ENCODE measurements at regions not wholly inside any gene's neighbourhood (a gene's known extent, or its start where the extent isn't known, plus 50 kb on each side); places are given as distances from the start of the nearest gene placed in this dataset.

- Histone ChIP-seq H3K4me1 (replicated peaks in 1 of 2) (peaks cover 0 to 8% of the 10 kb centered on the region in 2 donors), H3K27ac (no peak overlapping the region), H3K4me3 (no peak overlapping the region)
- 0 to 80% (median 40%) methylated on average over 1 of the region's 1 CpG; no CpG with 5 or more reads in 3 of the 10 experiments for WGBS, 10 experiments
- peak in 1 of 8 experiments; percentile 73 for ATAC-seq (replicated peaks in 6 of 8)
- in situ Hi-C loops (cut with MboI; ENCODE audit: low pct_unique_long_range_greater_than_20kb in 2 of 9, low sequenced_read_pairs in 9 of 9, unreplicated experiment in 9 of 9): no loop called here
Measured at GRCh38 chr1:37112430-37112829, 78.1 kb upstream of the GRIK3 start.

- ATAC-seq (replicated peaks in 6 of 8): peak in 2 of 8 experiments; percentile 42 to 87
- no peak overlapping the region for H3K4me3 ChIP-seq
- in situ Hi-C loops (cut with MboI; ENCODE audit: low pct_unique_long_range_greater_than_20kb in 2 of 9, low sequenced_read_pairs in 9 of 9, unreplicated experiment in 9 of 9): no loop called here
- H3K4me1 ChIP-seq (replicated peaks in 1 of 2): peaks cover 7 to 16% of the 10 kb centered on the region in 2 donors
- H3K27ac ChIP-seq: no peak overlapping the region
- WGBS, 10 experiments: 11 to 91% (median 78%) methylated on average over 1 to 6 of the region's 6 CpGs; no CpG with 5 or more reads in 3 of the 10 experiments
Measured at GRCh38 chr1:37113285-37113997, 79.1 kb upstream of the GRIK3 start.

- ATAC-seq (replicated peaks in 6 of 8): peak in 5 of 8 experiments; percentile 60 to 75 (median 72)
- Histone ChIP-seq H3K4me1 (replicated peaks in 1 of 2) (peaks cover 30 to 31% of the 10 kb centered on the region in 2 donors), H3K4me3 (no peak overlapping the region), H3K27ac (no peak overlapping the region)
- 0 to 67% (median 43%) methylated on average over 1 of the region's 1 CpG; no CpG with 5 or more reads in 7 of the 10 experiments for WGBS, 10 experiments
- in situ Hi-C loops (cut with MboI; ENCODE audit: low pct_unique_long_range_greater_than_20kb in 2 of 9, low sequenced_read_pairs in 9 of 9, unreplicated experiment in 9 of 9): no loop called here
Measured at GRCh38 chr1:37118790-37119189, 84.5 kb upstream of the GRIK3 start.

- WGBS, 10 experiments: 0 to 100% (median 71%) methylated on average over 1 to 6 of the region's 6 CpGs; no CpG with 5 or more reads in 3 of the 10 experiments
- Histone ChIP-seq H3K27ac (no peak overlapping the region), H3K4me3 (no peak overlapping the region), H3K4me1 (replicated peaks in 1 of 2) (peaks cover 31 to 34% of the 10 kb centered on the region in 2 donors)
- no peak for ATAC-seq (replicated peaks in 6 of 8)
- in situ Hi-C loops (cut with MboI; ENCODE audit: low pct_unique_long_range_greater_than_20kb in 2 of 9, low sequenced_read_pairs in 9 of 9, unreplicated experiment in 9 of 9): no loop called here
Measured at GRCh38 chr1:37120279-37120678, 86.0 kb upstream of the GRIK3 start.

- in situ Hi-C loops (cut with MboI; ENCODE audit: low pct_unique_long_range_greater_than_20kb in 2 of 9, low sequenced_read_pairs in 9 of 9, unreplicated experiment in 9 of 9): no loop called here
- peaks cover 22 to 27% of the 10 kb centered on the region in 2 donors for H3K4me1 ChIP-seq (replicated peaks in 1 of 2)
- WGBS, 10 experiments: 3 to 83% (median 54%) methylated on average over 1 to 9 of the region's 9 CpGs
- H3K27ac ChIP-seq: peak overlapping the region; percentile 15 to 65
- H3K4me3 ChIP-seq: no peak overlapping the region
- peak in 7 of 8 experiments; percentile 23 to 81 (median 62) for ATAC-seq (replicated peaks in 6 of 8)
Measured at GRCh38 chr1:37123276-37124115, 89.2 kb upstream of the GRIK3 start.

GRCh38 chr1:37124501-37124900, 90.2 kb upstream of the GRIK3 start:
- Histone ChIP-seq H3K4me1 (replicated peaks in 1 of 2) (peaks cover 12 to 17% of the 10 kb centered on the region in 2 donors), H3K4me3 (no peak overlapping the region), H3K27ac (no peak overlapping the region)
- in situ Hi-C loops (cut with MboI; ENCODE audit: low pct_unique_long_range_greater_than_20kb in 2 of 9, low sequenced_read_pairs in 9 of 9, unreplicated experiment in 9 of 9): no loop called here
- ATAC-seq (replicated peaks in 6 of 8): no peak
- WGBS, 10 experiments: 30 to 100% (median 95%) methylated on average over 2 to 4 of the region's 6 CpGs; no CpG with 5 or more reads in 6 of the 10 experiments

- no peak for ATAC-seq (replicated peaks in 6 of 8)
- Histone ChIP-seq H3K4me3 (no peak overlapping the region), H3K4me1 (replicated peaks in 1 of 2) (peaks cover 9 to 13% of the 10 kb centered on the region in 2 donors), H3K27ac (no peak overlapping the region)
- WGBS, 10 experiments: 0 to 100% (median 74%) methylated on average over 1 to 3 of the region's 3 CpGs; no CpG with 5 or more reads in 4 of the 10 experiments
- in situ Hi-C loops (cut with MboI; ENCODE audit: low pct_unique_long_range_greater_than_20kb in 2 of 9, low sequenced_read_pairs in 9 of 9, unreplicated experiment in 9 of 9): no loop called here
Measured at GRCh38 chr1:37125295-37125694, 91.0 kb upstream of the GRIK3 start.

GRCh38 chr1:37127254-37127748, 93.0 kb upstream of the GRIK3 start:
- in situ Hi-C loops (cut with MboI; ENCODE audit: low pct_unique_long_range_greater_than_20kb in 2 of 9, low sequenced_read_pairs in 9 of 9, unreplicated experiment in 9 of 9): no loop called here
- WGBS, 10 experiments: 0 to 90% (median 80%) methylated on average over 1 to 3 of the region's 3 CpGs; no CpG with 5 or more reads in 4 of the 10 experiments

GRCh38 chr1:37128091-37128490, 93.8 kb upstream of the GRIK3 start:
- in situ Hi-C loops (cut with MboI; ENCODE audit: low pct_unique_long_range_greater_than_20kb in 2 of 9, low sequenced_read_pairs in 9 of 9, unreplicated experiment in 9 of 9): no loop called here
- H3K27ac ChIP-seq: no peak overlapping the region
- ATAC-seq (replicated peaks in 6 of 8): no peak
- no peak overlapping the region for H3K4me3 ChIP-seq
- 50 to 100% (median 93%) methylated on average over 1 to 6 of the region's 6 CpGs; no CpG with 5 or more reads in 5 of the 10 experiments for WGBS, 10 experiments
- H3K4me1 ChIP-seq (replicated peaks in 1 of 2): peaks cover 7 to 10% of the 10 kb centered on the region in 2 donors

More at GRCh38 chr1:37127254-37127748, 93.0 kb upstream of the GRIK3 start:
- Histone ChIP-seq H3K4me1 (replicated peaks in 1 of 2) (peaks cover 9 to 13% of the 10 kb centered on the region in 2 donors), H3K27ac (no peak overlapping the region), H3K4me3 (no peak overlapping the region)
- ATAC-seq (replicated peaks in 6 of 8): no peak

- in situ Hi-C loops (cut with MboI; ENCODE audit: low pct_unique_long_range_greater_than_20kb in 2 of 9, low sequenced_read_pairs in 9 of 9, unreplicated experiment in 9 of 9): no loop called here
- WGBS, 10 experiments: 0 to 65% (median 50%) methylated on average over 1 to 5 of the region's 5 CpGs; no CpG with 5 or more reads in 3 of the 10 experiments
- peaks cover 0 to 10% of the 10 kb centered on the region in 2 donors for H3K4me1 ChIP-seq (replicated peaks in 1 of 2)
- ATAC-seq (replicated peaks in 6 of 8): no peak
- no peak overlapping the region for H3K27ac ChIP-seq
- no peak overlapping the region for H3K4me3 ChIP-seq
Measured at GRCh38 chr1:37130221-37130948, 96.1 kb upstream of the GRIK3 start.

- Histone ChIP-seq H3K4me1 (replicated peaks in 1 of 2) (peaks cover 0 to 10% of the 10 kb centered on the region in 2 donors), H3K27ac (no peak overlapping the region), H3K4me3 (no peak overlapping the region)
- in situ Hi-C loops (cut with MboI; ENCODE audit: low pct_unique_long_range_greater_than_20kb in 2 of 9, low sequenced_read_pairs in 9 of 9, unreplicated experiment in 9 of 9): no loop called here
- 0 to 56% (median 30%) methylated on average over 1 to 5 of the region's 5 CpGs; no CpG with 5 or more reads in 4 of the 10 experiments for WGBS, 10 experiments
- ATAC-seq (replicated peaks in 6 of 8): no peak
Measured at GRCh38 chr1:37131281-37131680, 97.0 kb upstream of the GRIK3 start.

- WGBS, 10 experiments: 10 to 83% (median 74%) methylated on average over 2 to 15 of the region's 19 CpGs; no CpG with 5 or more reads in 5 of the 10 experiments
- Histone ChIP-seq H3K4me3 (no peak overlapping the region), H3K4me1 (replicated peaks in 1 of 2) (peaks cover 0 to 10% of the 10 kb centered on the region in 2 donors), H3K27ac (no peak overlapping the region)
- peak in 5 of 8 experiments; percentile 21 to 32 (median 21) for ATAC-seq (replicated peaks in 6 of 8)
- in situ Hi-C loops (cut with MboI; ENCODE audit: low pct_unique_long_range_greater_than_20kb in 2 of 9, low sequenced_read_pairs in 9 of 9, unreplicated experiment in 9 of 9): no loop called here
Measured at GRCh38 chr1:37133276-37134145, 99.2 kb upstream of the GRIK3 start.

All from motor neuron (in vitro differentiated cells).